Suppressor macrophage (primary cell): ENCODE measurements at regions not wholly inside any gene's neighbourhood (a gene's known extent, or its start where the extent isn't known, plus 50 kb on each side); places are given as distances from the start of the nearest gene placed in this dataset.

ENCODE experiments used
- DNase-seq, 4 experiments: peaks; one replicate each; pipeline ENCODE4 v3.0.0-alpha.2; 2020 to 2022

DNA sequence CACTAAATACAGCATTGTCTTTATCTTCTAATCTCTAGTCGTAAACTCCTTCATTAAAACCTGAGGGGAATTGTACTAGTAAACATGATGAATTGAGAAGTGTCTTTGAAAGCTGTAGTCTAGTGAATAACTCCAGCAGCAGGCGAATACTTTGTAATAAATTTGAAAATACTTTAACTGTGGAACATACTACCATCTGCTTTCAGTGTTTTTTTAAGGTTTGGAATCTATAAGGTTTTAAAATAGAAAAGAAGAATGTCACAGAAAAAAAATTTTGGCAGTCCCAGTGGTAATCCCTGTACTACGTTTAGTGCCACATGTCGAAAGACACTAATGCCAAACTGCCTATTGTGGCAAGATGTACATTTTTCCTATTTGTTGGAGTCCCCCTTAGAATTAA lies 379.0 kb upstream of the NUDT12 start:
- DNase-seq, result no peak

DNA sequence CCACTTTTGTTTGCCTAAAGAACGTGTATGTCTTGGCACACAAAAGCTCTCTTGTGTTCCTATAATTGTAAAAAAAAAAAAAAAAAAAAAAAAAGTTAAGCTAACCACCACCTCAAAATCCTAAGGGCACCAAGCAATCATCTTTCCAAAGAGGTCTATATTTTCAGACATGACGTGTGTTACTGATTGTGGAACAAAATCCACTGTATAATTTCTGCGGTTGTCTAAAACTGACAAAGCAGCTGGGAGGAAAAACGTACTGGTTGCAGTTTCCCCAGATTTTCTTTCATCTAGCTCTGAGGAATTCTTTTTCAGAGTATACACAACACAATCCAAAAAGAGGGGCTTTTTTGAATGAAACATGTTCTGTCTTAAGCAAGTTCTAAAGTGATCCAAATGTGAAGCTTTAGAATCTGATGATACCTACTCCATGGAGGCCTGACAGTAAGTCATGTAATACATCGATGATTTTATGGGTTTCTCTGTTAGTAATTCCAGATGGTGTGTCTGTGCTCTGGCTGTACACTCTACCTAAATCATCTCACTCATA lies 375.6 kb upstream of the NUDT12 start:
- DNase-seq, result no peak

DNA sequence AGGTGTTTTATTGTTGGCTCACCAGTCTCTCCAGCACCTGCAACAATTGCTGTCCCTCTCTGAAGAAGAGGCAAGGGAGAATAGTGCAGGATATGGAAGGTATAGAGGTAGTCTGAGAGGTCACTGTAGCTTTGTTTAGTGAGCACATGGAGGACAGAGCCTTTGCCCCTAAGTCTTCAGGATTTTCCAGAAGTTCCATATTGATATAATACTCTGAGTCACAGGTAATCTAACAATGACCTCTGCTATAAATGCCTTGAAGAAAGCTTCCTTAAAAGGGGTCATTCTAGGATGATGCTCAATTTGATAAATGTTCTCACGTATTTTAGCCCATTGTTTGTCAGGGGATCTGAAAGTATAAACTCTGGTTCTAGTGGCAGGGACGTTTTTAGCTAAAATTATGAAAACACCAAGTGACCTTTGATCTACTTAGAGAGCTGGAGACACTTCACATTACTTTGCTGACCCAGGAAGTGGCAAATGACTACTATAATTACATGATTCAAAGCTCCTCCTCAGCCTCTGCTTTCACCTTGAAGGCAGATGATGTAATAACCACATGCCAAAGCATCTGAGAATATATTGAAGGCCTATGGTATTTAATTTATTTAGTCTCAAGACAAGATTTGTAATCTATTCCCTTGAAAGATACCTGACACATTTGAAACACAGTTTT lies 366.9 kb upstream of the NUDT12 start:
- no peak for DNase-seq

DNA sequence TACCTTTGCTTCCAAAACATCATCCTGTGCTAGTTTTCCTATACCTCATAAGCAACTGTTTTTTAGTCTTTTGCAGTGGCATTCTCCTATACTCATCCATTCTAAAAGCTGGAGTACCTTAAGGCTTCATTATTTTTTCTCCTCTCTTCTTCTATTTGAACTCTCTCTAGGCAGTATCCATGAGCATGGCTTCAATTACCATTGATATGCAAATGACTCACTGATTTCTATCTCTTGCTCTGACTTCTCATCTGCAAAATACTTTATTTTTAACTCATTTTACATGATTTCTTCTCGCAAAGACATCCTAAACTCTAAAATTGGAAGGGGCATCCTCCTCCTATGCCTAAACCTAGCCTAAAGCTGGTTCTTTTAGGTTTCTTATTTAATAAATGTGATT lies 365.1 kb upstream of the NUDT12 start:
- DNase-seq, result no peak

DNA sequence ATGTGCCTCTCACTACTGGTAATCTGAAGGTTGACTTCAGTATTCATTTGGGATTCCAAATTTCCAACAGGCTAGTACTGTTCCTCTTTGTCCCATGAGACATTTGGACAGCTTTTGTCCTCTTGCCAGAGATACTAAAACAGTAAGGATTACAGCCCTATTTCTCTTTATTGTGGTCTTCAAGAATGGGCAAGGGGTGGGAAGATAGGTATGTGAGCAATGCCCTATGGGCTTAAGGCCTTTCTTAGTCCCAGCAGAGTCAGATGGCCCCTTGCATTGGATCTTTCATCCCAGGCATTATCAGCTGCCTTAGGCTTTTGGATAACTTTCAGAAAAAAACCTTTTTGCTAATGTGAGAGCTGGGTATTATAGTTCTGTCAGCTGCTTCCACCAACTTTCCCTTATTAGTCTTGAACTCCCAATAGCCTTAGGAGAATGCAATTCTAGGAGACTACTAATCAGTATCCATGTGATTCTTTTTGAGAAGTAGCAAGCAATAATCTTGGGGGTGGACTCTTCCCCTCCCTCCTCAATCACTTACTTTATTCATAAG lies 361.1 kb upstream of the NUDT12 start:
- DNase-seq, result no peak

DNA sequence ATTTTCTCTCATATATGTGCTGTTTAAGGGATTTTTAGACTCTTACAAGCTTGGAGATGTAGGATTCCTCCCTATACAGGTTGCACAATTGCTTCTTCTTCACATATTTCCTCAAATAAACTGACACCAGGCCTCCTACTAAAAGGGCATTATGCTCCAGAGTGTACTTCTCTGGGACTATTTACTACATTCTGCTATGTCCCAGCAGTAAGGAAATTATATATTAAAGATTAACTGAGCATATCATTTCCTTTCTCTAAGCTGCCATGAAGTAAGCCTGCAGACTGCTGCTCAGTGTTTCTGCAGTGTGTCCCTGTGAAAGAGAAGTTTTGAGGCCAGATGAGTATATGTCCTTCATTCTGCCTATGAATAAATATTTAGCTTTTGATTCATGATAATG lies 356.9 kb upstream of the NUDT12 start:
- DNase-seq, result no peak

DNA sequence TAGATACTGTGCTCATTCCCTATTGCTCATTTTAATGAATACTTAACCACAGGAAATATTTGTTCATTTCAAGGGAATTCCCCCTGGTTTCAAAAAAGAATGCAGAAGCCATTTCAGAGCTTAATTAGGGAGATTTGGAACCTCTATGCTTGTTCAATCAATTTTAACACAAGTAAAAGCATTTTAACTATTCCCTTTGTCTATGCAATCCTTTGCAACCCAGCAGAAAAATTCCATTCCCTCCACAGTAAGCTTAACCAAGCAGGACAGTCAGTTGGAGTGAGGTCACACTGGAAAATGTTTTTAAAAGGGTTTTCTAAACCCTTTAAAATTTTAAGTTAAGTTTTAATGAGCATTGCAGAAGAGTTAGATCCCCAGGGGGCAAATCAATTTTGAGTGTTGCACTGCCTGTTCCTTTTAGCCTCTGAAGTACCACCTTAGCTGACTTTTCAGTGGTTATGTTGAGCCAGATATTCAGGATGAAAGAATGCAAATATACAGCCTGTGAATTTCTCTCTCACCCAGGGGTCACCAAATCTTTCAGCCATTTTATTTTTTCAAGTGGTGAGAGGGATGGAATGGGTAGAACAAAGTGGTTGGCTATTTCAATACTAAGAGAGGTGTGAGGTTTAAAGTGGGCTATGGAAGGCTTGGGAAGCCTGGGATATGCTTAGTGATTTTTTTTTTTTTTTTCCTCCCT lies 356.2 kb upstream of the NUDT12 start:
- DNase-seq, result no peak

DNA sequence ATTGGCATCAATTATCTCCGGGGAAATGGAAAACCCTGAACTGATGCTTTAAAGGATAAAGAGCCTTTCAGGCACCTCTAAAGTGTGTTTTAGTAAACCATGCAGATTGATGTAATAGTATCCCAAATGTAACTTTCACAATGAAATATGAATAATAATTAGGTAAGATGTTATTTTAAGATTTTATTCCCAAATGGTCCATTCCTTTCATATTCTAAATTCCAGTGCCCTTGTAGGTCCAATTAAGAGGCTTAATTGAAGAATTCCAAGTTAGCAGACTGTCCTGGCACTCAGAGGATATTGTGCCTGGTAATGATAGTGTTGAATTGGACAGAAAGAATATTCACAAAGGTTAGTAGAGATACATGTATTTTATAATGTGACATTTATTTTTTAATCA lies 352.5 kb upstream of the NUDT12 start:
- no peak for DNase-seq

DNA sequence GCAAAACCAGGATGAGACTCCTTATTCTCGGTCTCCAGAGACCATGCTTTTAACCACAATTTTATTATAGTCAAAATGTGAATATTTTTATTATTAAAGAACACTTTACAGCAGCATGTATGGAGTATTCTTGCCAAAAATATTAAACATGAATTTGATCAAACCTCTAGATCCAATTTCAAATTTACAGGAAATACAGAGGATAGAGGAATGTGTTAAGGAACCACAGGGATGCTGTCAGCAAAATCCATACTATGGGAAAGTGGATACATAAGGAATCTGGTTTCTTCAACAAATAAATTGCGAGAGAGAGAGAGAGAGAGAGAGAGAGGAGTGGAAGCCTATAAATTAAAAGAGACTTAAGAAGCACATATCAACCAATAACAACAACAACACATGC lies 348.2 kb upstream of the NUDT12 start:
- DNase-seq, result no peak

DNA sequence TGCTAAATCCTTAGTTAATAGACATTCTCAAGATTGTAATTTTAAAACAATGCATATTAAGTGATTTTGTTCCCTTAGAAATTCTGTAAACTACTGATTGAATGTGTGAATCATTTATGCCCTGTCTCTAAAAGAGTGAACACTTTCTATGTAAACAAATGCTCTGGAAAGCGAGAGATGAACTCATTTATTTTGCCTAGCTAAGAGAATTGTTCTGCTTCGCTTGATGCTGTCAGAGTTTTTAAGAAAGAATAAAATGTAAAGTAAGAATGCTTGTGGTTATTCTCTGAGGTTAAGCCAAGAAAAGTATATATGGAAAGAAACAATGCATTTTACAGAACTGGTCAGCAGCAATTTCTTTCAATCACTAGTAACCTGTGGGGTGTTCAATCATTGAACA lies 347.4 kb upstream of the NUDT12 start:
- DNase-seq, result no peak

DNA sequence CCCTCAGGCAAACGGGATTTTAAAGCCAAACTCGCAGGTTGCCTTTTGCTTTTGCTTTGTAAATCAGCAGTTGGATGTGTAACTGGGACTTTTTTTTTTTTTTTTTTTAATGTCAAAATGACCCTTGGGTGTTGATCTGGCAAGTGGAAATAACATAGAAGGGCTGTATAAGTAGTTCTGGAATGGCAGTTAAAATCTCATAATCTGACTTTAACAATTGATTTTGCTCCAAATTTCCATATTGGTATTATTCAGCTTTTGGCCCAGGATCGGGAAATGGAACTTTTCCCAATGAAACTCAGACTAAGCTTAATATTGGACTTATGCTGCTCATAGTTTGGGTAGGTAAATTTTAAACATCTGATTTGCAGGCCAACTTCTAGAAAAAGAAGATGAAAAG lies 346.8 kb upstream of the NUDT12 start:
- DNase-seq, result no peak

DNA sequence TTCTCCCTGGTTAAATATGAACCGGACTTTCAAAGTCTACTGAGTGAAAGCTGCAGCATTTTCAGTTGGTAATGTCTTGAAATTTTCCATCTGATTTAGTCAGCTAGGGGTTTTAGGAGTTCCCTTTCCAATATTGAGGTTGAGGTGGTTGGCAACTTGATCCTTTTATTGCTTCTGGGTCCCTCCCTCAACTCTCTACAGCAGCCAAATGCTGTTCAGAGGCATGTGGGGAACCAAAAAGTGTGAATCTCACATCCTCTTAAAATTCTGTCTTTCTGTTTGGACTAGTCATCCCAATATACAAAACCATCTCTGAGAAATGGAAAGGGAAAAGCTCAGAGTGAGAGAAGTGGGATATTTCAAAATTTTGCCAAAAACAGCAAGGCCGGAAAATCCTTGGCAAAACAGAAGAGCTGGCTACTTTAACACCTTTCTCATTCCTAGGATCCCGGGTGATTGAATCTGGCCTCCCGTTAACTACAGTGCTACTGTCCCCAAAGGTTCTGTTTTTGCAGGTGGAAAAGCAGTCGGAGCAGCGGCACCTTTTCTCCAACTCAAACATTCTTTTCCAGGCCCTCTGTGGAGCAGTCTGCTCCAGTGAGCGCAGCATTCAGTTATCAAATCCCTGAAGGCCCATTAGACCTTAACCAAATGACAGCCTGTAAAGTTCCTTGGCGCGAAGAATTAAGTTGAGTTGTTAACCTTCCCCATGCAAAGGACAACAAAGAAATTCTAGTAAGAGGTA lies 345.9 kb upstream of the NUDT12 start:
- no peak for DNase-seq

DNA sequence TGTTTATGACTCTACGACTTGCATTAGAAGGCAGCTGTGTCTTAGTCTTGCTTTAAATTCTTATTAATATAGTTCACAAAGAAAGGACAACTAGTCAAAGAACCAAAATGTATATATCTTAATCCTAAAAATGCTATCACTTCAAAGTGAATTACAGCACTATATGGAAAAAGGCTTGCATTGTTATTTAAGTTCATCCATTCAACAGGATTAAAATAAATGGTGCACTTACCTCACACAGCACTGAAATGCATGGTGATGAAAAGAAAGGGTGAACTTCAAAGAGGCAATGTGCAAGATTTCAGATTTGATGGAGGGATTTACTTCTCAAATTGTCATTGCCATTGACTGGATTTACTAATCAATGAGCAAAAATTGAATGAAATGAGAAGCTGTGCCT lies 344.4 kb upstream of the NUDT12 start:
- DNase-seq, result no peak

DNA sequence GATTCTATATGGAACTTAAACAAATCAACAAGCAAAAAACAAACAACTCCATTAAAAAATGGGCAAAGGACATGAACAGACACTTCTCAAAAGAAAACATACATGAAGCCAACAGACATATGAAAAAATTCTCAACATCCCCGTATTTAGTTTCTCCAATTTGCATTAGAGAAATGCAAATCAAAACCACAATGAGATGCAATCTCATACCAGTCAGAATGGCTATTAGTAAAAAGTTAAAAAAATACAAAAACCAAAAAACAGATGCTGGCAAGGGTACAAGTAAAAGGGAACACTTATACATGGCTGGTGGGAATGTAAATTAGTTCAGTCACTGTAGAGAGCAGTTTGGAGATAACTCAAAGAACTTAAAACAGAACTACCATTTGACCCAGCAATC lies 342.1 kb upstream of the NUDT12 start:
- DNase-seq, result no peak

DNA sequence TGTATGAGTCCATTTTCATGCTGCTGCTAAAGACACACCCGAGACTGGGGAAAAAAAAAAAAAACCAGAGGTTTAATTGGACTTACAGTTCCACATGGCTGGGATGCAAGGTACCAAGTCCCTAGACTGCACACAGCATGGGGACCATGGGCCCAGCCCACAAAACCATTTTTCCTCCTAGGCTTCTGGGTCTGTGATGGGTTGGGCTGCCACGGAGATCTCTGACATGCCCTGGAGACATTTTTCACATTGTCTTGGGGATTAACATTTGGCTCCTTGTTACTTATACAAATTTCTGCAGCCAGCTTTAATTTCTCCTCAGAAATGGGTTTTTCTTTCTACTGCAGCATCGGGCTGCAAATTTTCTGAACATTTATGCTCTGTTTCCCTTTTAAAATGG lies 340.3 kb upstream of the NUDT12 start:
- no peak for DNase-seq

DNA sequence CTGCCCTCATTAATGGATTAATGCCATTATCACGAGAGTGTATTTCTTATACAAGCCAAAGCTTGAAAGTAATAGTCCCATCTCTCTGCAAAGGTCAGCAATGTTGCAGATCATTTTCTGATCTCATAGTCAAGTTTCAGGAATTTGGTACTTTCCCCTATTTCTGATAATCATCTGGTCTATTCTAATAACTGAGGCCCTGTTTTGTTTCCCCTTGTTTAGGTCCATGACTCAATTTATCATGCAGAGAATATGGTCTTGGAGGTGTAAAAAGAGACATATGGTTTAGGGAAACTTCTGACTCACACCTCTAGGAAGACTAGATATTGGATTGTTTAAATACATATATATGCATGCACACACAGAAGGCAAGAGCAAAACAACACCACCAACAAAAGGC lies 339.3 kb upstream of the NUDT12 start:
- DNase-seq, result no peak

DNA sequence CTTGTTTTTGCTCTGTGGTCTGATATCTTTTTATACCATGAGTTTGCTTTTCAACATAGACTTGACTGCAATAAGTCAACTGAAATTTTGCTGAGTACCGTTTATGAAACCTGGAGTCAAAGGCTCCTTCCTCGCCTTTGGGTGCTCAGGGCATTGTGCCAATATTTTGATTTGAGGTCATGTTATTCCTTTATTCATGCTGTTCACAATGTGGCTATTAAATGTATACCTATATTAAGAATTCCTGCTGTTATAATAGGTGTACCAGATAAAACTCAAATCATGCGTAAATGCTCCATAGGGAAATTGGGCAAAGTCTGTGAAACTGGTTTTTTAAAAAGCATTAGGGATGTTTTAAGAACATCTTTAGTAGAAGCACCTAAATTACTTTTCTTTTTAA lies 334.0 kb upstream of the NUDT12 start:
- DNase-seq, result no peak

DNA sequence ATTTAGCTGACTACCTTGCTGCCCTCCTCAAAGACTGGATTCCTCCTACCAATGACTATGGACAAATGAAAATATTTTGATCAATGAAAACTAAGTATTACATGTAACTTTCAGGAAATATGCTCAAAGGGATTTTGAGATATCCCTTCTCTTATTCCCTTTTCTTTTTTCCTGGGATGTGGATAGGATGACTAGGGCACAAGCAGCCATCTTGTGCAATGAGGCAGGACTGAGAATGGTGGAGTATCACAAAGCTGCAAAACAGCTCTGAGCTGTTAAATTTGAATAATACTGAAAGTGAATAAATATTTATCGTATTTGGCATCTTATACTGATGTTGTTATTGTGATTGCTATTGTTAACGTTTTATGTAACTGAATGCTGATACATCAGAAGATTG lies 333.1 kb upstream of the NUDT12 start:
- DNase-seq, result no peak

DNA sequence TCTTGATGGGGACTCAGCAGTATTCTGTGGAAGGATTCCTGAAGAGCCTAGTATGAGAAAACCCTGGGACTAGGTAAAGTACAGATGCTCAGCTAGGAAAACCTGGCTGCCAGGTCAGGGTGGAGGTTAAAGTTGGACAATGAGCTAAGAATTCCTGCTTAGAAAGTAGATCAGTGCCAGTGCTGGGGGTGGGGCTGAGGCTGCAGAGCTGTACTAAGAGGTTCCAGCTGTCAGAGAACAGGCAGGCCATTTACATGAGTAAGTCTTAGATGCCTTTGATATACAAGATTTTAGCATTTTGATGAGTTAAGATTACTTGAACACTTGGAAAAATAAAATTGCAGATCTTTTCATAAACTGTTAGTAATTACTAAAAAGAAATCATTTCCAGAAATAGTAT lies 332.3 kb upstream of the NUDT12 start:
- DNase-seq, result no peak

DNA sequence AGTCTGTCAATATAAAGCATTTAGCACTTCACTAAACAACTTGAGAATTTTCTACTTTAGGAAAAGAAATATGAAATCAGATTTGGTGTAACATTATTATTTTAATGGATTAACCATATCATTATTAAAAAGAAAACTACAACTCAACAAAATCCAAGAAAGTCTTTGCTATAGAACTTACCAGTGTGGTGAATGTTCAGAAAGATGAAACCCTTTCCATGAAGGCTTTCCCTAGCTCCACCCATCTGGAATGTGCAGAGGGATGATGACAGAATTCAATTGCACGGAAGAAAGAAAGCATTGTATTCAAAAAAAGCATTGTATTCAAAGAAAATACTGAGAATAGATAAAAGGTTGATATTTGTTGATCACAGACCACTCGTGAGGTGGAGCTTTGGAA lies 328.6 kb upstream of the NUDT12 start:
- no peak for DNase-seq

DNA sequence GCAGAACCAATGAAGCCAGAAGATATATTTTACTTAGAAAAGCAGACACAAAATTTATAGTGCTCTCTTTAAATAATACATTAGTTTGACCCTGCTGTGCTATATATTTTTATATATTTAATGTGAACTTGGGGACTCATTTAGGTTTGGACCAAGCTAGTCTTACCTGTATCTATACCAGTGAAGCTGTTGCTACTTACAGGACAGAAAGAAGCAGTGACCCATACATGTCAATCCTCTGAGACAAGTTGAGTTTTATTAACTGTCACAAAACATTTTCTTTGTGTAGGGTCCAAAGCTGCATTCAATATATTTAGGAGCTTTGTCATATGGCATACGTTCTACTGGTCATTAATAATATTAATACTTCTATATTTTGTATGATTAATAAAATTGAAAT lies 327.7 kb upstream of the NUDT12 start:
- no peak for DNase-seq

DNA sequence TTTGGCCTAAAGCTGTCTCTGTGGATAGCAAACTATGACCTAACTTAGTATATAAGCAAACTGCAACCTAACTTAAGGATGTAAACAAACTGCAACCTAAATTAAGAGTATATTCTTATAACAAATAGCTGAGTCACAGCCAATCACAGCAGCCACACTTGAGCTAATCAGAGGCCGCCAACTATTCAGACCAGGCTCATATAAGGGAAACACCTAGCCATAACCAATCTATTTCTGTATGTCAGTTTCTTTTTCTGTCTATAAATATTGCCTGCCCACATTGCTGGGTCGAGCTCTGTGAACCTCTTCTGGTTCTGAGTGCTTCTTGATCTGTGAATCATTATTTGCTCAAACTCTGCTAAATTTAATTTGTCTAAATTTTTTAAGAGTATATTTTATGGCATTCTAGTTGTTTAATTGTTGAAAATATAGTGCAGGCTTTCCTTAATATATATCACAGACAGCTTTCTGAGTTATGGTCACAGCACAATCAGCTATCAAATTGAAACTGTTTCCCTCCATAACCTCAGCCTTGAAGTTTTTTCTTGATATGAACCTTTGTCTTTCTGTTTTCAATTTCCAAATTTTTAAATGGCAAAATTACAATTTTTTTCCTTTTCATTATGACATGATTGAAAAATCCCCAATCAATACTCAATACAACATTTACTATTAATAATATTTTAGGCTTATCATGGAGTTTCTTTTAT lies 327.1 kb upstream of the NUDT12 start:
- no peak for DNase-seq

DNA sequence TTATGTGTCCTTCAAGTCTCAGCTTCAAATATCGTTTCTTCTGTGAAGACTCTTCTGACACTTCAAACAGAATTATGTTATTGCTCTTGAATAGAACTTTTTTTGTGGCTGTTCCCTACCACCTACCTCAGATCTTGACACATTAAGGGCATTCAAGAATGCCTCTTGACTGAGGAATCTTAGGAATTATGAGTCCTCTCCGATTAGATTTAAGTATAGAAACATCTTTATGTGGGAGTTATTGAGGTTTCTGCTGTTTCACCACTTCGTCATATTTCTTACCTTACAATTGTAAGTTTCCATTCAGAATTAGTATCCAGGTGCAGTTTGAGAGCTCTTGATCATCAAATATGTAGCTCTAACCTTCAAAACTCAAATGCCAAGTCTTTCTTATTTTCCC lies 324.2 kb upstream of the NUDT12 start:
- no peak for DNase-seq
